Fibroblast of lung (primary cell): ENCODE measurements at regions not wholly inside any gene's neighbourhood (a gene's known extent, or its start where the extent isn't known, plus 50 kb on each side); places are given as distances from the start of the nearest gene placed in this dataset.

Experiments used
- DNase-seq, 2 donors: peaks; one replicate each; pipeline versions ENCODE4 v3.0.0 to v3.0.0-alpha.2; 2010; ENCODE audit warnings: low read depth in 2 of 2
- H2AFZ ChIP-seq: 2 replicates; pipeline ENCODE4 v1.5.1; 2012; ENCODE audit warnings: low read length, control low read depth, inconsistent platforms
- H3K27ac ChIP-seq: 2 replicates; pipeline ENCODE4 v1.5.1; 2011; ENCODE audit warnings: low read length, control low read depth; ENCODE audit not compliant: insufficient read depth
- H3K27me3 ChIP-seq: 2 replicates; pipeline ENCODE4 v1.5.1; 2011; ENCODE audit warnings: mild to moderate bottlenecking, low read length; ENCODE audit not compliant: control insufficient read depth, insufficient read depth
- H3K36me3 ChIP-seq: 2 replicates; pipeline ENCODE4 v1.5.1; 2011; ENCODE audit warnings: low read length; ENCODE audit not compliant: control insufficient read depth, insufficient read depth
- H3K4me1 ChIP-seq: 2 replicates; pipeline ENCODE4 v1.5.1; 2011; ENCODE audit warnings: low read length; ENCODE audit not compliant: control insufficient read depth, insufficient read depth; ENCODE audit errors: extremely low read depth
- H3K4me2 ChIP-seq: 2 replicates; pipeline ENCODE4 v1.5.1; 2011; ENCODE audit warnings: low read length, control low read depth; ENCODE audit not compliant: insufficient read depth; ENCODE audit errors: extremely low read depth
- H3K4me3 ChIP-seq, 4 experiments: fragments of 200-600 bp in 1 of 4; sonication (generic) in 1 of 4; replicated peaks in 1 of 4; 2 replicates each; pipeline ENCODE4 v1.5.1; 2011 to 2016; ENCODE audit warnings: low read length in 4 of 4, low read depth in 3 of 4, mild to moderate bottlenecking in 3 of 4, control low read depth in 2 of 4, inconsistent platforms in 1 of 4, mixed read lengths in 1 of 4; ENCODE audit not compliant: insufficient read depth in 1 of 4; ENCODE audit errors: control extremely low read depth in 1 of 4
- H3K79me2 ChIP-seq: 2 replicates; pipeline ENCODE4 v1.5.1; 2012; ENCODE audit warnings: mild to moderate bottlenecking, low read length, inconsistent platforms; ENCODE audit not compliant: control insufficient read depth, insufficient read depth
- H3K9ac ChIP-seq: 2 replicates; pipeline ENCODE4 v1.5.1; 2011; ENCODE audit warnings: mild to moderate bottlenecking, low read length, control low read depth; ENCODE audit not compliant: insufficient read depth
- H3K9me3 ChIP-seq: 2 replicates; pipeline ENCODE4 v1.5.1; 2012; ENCODE audit warnings: low read depth, low read length; ENCODE audit not compliant: control insufficient read depth, insufficient read depth
- H4K20me1 ChIP-seq: 2 replicates; pipeline ENCODE4 v1.5.1; 2011; ENCODE audit warnings: low read length; ENCODE audit not compliant: control insufficient read depth, insufficient read depth; ENCODE audit errors: extremely low read depth
- EZH2 ChIP-seq: IDR thresholded peaks from 2 replicates; pipeline ENCODE4 v1.5.1; 2012; ENCODE audit warnings: low read length, control low read depth, mild to moderate bottlenecking; ENCODE audit errors: missing control alignments
- TF ChIP-seq, protein P1 (sequence below), 2 donors: IDR thresholded peaks in 1 of 2; conservative IDR thresholded peaks in 1 of 2; 1 replicate in 1 of 2; 2 replicates in 1 of 2; pipeline ENCODE4 v1.5.1; 2011 to 2012; ENCODE audit warnings: low read length in 2 of 2, control low read depth in 1 of 2, inconsistent platforms in 1 of 2, low read depth in 1 of 2, mild to moderate bottlenecking in 1 of 2

DNA sequence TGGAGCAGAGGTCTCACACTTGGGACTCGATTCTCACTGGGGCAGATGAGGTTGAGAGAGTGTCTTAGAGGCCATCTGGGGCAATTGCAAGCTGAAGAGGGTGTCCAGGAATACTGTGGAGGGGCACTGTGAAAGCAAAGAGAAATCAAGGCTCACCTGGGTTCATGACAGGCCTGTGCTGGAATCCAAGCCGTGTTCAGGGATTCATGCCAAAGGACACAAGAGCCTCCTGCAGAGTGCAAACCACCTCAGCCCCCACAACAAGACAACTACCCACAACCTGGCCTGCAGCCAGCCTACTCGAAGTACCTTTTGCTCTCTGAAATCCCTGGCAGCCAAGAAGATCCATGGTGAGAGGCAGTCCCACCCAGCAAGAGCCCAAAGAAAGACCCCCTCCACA is 2334.2 kb downstream of the TP53TG3F start:
- no peaks in the 10 kb centered on the region for H3K4me1 ChIP-seq
- no peaks in the 10 kb centered on the region for H4K20me1 ChIP-seq
- H2AFZ ChIP-seq: no peak overlapping the region
- H3K9me3 ChIP-seq: no peaks in the 10 kb centered on the region
- no peak overlapping the region for H3K9ac ChIP-seq
- no peak overlapping the region for H3K4me2 ChIP-seq
- DNase-seq: no peak
- H3K4me3 ChIP-seq: no peak overlapping the region
- TF ChIP-seq EZH2: no peak
- TF ChIP-seq, protein P1, sequence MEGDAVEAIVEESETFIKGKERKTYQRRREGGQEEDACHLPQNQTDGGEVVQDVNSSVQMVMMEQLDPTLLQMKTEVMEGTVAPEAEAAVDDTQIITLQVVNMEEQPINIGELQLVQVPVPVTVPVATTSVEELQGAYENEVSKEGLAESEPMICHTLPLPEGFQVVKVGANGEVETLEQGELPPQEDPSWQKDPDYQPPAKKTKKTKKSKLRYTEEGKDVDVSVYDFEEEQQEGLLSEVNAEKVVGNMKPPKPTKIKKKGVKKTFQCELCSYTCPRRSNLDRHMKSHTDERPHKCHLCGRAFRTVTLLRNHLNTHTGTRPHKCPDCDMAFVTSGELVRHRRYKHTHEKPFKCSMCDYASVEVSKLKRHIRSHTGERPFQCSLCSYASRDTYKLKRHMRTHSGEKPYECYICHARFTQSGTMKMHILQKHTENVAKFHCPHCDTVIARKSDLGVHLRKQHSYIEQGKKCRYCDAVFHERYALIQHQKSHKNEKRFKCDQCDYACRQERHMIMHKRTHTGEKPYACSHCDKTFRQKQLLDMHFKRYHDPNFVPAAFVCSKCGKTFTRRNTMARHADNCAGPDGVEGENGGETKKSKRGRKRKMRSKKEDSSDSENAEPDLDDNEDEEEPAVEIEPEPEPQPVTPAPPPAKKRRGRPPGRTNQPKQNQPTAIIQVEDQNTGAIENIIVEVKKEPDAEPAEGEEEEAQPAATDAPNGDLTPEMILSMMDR (conservative IDR thresholded peaks at IDR 0.05 in 1 of 2, IDR thresholded peaks at IDR 0.05 in 1 of 2; ENCODE audit: low read depth in 1 of 2, low read length in 2 of 2): no peak
- H3K27me3 ChIP-seq: no peaks in the 10 kb centered on the region
- H3K36me3 ChIP-seq: no peaks in the 10 kb centered on the region
- no peaks in the 10 kb centered on the region for H3K79me2 ChIP-seq
- H3K27ac ChIP-seq: no peak overlapping the region

DNA sequence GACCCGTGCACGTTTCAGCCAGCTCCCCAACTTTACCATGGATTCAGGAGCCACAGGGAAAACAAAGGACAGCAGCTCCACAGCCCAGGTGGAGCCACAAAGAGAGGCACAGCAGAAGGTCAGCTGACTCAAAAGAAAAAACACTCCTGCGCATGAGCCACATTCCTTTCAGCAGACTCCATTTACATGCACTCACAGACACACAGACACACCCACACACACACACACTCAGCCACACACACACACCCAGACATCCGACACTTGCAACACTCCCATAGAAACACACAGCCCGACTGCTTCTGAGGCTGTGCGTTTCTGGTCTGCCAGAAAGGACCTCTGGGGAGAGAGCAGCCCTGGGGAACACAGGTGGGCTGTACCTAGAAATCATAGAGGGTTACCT is 2335.5 kb downstream of the TP53TG3F start:
- Histone ChIP-seq H3K79me2 (no peaks in the 10 kb centered on the region), H3K9ac (no peak overlapping the region), H3K36me3 (no peaks in the 10 kb centered on the region), H3K27me3 (no peaks in the 10 kb centered on the region), H3K4me1 (no peaks in the 10 kb centered on the region), H3K27ac (no peak overlapping the region), H3K4me2 (no peak overlapping the region), H3K9me3 (no peaks in the 10 kb centered on the region), H4K20me1 (no peaks in the 10 kb centered on the region), H2AFZ (no peak overlapping the region), H3K4me3 (no peak overlapping the region)
- no peak for DNase-seq
- no peak for TF ChIP-seq EZH2
- TF ChIP-seq, protein P1 (conservative IDR thresholded peaks at IDR 0.05 in 1 of 2, IDR thresholded peaks at IDR 0.05 in 1 of 2; ENCODE audit: low read depth in 1 of 2, low read length in 2 of 2): no peak

DNA sequence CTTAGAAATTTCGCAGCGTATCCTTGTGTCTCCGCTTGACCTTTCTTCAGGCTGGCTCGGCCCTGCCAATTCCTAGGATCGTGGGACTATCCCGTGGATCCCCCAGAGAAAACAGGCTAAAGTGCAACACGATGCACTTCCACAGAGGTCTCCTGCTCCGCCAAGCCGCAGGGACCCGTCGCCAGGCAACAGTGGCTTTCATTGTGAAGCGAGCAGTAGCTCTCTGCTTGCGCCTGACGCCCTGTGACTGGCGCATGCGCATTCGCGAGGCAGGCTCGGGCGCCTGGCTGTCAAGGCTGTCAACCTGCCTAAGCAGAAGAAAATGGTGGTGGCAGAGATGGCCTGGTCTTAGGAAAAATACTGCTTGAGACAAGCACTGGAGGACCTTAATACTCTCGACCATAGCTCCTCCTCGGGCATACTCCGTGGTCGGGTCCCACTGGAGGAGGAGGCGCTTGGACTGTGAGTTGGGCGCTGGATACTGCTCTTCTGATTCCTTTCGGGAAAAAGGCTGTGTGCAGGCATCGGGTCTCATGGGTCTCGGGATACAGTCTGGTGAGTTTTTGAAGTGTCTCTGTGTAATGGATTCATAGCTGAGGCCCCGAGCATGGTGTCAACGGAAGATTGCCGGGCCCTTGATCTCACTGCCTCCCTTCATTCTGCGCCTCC is 2336.1 kb downstream of the TP53TG3F start:
- no peak overlapping the region for H2AFZ ChIP-seq
- H3K4me3 ChIP-seq: no peak overlapping the region
- no peaks in the 10 kb centered on the region for H3K4me1 ChIP-seq
- no peaks in the 10 kb centered on the region for H3K36me3 ChIP-seq
- no peaks in the 10 kb centered on the region for H3K27me3 ChIP-seq
- no peaks in the 10 kb centered on the region for H3K9me3 ChIP-seq
- DNase-seq: no peak
- no peak for TF ChIP-seq EZH2
- TF ChIP-seq, protein P1 (conservative IDR thresholded peaks at IDR 0.05 in 1 of 2, IDR thresholded peaks at IDR 0.05 in 1 of 2; ENCODE audit: low read depth in 1 of 2, low read length in 2 of 2): no peak
- no peak overlapping the region for H3K9ac ChIP-seq
- no peak overlapping the region for H3K4me2 ChIP-seq
- H3K79me2 ChIP-seq: no peaks in the 10 kb centered on the region
- no peak overlapping the region for H3K27ac ChIP-seq
- no peaks in the 10 kb centered on the region for H4K20me1 ChIP-seq
